Glutamatergic neuron (in vitro differentiated cells): ENCODE measurements at regions not wholly inside any gene's neighbourhood (a gene's known extent, or its start where the extent isn't known, plus 50 kb on each side); places are given as distances from the start of the nearest gene placed in this dataset.

ENCODE experiments used
- DNase-seq: peaks from one replicate; pipeline ENCODE4 v3.0.0; 2022
- H3K27ac Mint-ChIP-seq: one replicate; pipeline ENCODE4 v1.8.0; 2020; ENCODE audit warnings: mild to moderate bottlenecking, mixed read lengths, inconsistent platforms; ENCODE audit not compliant: unreplicated experiment
- H3K27me3 Mint-ChIP-seq: one replicate; pipeline ENCODE4 v1.8.0; 2020; ENCODE audit warnings: mild to moderate bottlenecking, moderate library complexity, mixed read lengths, inconsistent platforms; ENCODE audit not compliant: unreplicated experiment
- H3K36me3 Mint-ChIP-seq: one replicate; pipeline ENCODE4 v1.8.0; 2020; ENCODE audit warnings: mild to moderate bottlenecking, mixed read lengths, inconsistent platforms; ENCODE audit not compliant: unreplicated experiment
- H3K4me1 Mint-ChIP-seq: one replicate; pipeline ENCODE4 v1.8.0; 2020; ENCODE audit warnings: mild to moderate bottlenecking, low read depth, mixed read lengths, inconsistent platforms; ENCODE audit not compliant: unreplicated experiment
- H3K4me3 Mint-ChIP-seq: one replicate; pipeline ENCODE4 v1.8.0; 2020; ENCODE audit warnings: mild to moderate bottlenecking, mixed read lengths, inconsistent platforms; ENCODE audit not compliant: unreplicated experiment
- H3K9me3 Mint-ChIP-seq: one replicate; pipeline ENCODE4 v1.8.0; 2020; ENCODE audit warnings: mild to moderate bottlenecking, moderate library complexity, mixed read lengths, inconsistent platforms; ENCODE audit not compliant: unreplicated experiment
- TF ChIP-seq, protein P1 (sequence below): fragments of 200-600 bp; sonication (generic); IDR thresholded peaks from one replicate; pipeline ENCODE4 v1.5.0; 2021; ENCODE audit not compliant: partially characterized antibody, unreplicated experiment

DNA sequence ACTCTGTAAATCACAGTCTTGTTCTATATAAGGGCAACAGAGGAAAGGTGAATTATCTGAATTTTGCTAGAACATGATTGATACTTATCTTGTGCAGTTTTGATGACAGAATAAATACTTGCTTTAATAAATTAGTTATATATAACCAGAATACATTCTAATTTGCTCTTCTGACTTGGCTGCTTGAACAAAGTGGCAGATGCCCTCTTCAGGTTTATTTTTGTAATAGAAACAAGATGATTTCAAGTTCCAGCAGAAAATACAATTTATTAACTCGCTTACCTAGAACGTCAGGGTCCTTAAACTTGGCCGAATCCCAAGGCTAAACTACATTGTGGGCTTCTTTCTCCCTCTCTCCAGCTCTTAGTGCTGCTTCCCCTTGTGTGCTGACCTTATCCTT lies 57.6 kb upstream of the SSTR1 start:
- no peaks in the 10 kb centered on the region for H3K36me3 Mint-ChIP-seq
- H3K4me1 Mint-ChIP-seq: peaks cover 2% of the 10 kb centered on the region
- H3K27me3 Mint-ChIP-seq: no peaks in the 10 kb centered on the region
- TF ChIP-seq, protein P1, sequence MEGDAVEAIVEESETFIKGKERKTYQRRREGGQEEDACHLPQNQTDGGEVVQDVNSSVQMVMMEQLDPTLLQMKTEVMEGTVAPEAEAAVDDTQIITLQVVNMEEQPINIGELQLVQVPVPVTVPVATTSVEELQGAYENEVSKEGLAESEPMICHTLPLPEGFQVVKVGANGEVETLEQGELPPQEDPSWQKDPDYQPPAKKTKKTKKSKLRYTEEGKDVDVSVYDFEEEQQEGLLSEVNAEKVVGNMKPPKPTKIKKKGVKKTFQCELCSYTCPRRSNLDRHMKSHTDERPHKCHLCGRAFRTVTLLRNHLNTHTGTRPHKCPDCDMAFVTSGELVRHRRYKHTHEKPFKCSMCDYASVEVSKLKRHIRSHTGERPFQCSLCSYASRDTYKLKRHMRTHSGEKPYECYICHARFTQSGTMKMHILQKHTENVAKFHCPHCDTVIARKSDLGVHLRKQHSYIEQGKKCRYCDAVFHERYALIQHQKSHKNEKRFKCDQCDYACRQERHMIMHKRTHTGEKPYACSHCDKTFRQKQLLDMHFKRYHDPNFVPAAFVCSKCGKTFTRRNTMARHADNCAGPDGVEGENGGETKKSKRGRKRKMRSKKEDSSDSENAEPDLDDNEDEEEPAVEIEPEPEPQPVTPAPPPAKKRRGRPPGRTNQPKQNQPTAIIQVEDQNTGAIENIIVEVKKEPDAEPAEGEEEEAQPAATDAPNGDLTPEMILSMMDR: no peak
- DNase-seq: no peak
- H3K27ac Mint-ChIP-seq: no peak overlapping the region
- H3K9me3 Mint-ChIP-seq: no peaks in the 10 kb centered on the region
- no peak overlapping the region for H3K4me3 Mint-ChIP-seq
